Gastrocnemius medialis (tissue), 4 donors: ENCODE measurements at regions not wholly inside any gene's neighbourhood (a gene's known extent, or its start where the extent isn't known, plus 50 kb on each side); places are given as distances from the start of the nearest gene placed in this dataset.

Experiments
- ATAC-seq, 2 donors: fragments of 150-250 bp; one replicate each; pipeline ENCODE4 v1.9.1; 2016
- DNase-seq, 2 donors: peaks; one replicate each; pipeline ENCODE4 v3.0.0-alpha.2; 2019
- H3K27ac ChIP-seq, 4 donors: fragments of 200-600 bp; sonication (generic); 1 replicate in 1 of 4; 2 replicates in 3 of 4; pipeline ENCODE4 v1.5.1; 2016 to 2018; ENCODE audit warnings: mild to moderate bottlenecking in 2 of 4, moderate library complexity in 1 of 4
- H3K27me3 ChIP-seq, 3 donors: fragments of 200-600 bp; sonication (generic) in 2 of 3; 1 replicate in 1 of 3; 2 replicates in 2 of 3; pipeline versions ENCODE4 v1.5.1 to v1.6.0; 2016 to 2019; ENCODE audit warnings: mild to moderate bottlenecking in 1 of 3, moderate library complexity in 1 of 3
- H3K36me3 ChIP-seq, 2 donors: fragments of 200-600 bp; sonication (generic) in 1 of 2; one replicate each; pipeline ENCODE4 v1.5.1; 2017 to 2018
- H3K4me1 ChIP-seq, 2 donors: fragments of 200-600 bp; sonication (generic) in 1 of 2; one replicate each; pipeline ENCODE4 v1.5.1; 2016 to 2017; ENCODE audit warnings: mild to moderate bottlenecking in 2 of 2
- H3K4me3 ChIP-seq, 4 donors: fragments of 200-600 bp; sonication (generic) in 3 of 4; 1 replicate in 1 of 4; 2 replicates in 3 of 4; pipeline ENCODE4 v1.5.1; 2016 to 2019; ENCODE audit warnings: mild to moderate bottlenecking in 2 of 4
- H3K9me3 ChIP-seq, 3 donors: fragments of 200-600 bp; sonication (generic) in 2 of 3; 1 replicate in 1 of 3; 2 replicates in 2 of 3; pipeline ENCODE4 v1.5.1; 2016 to 2019
- POLR2A ChIP-seq, 2 donors: fragments of 450-650 bp; IDR thresholded peaks; one replicate each; pipeline ENCODE4 v1.6.1; 2017; ENCODE audit warnings: antibody characterized with exemption in 2 of 2, mild to moderate bottlenecking in 2 of 2, moderate library complexity in 2 of 2
- in situ Hi-C, 4 donors: fragments of 200-750 bp; cut with MboI; loops; one replicate each; pipeline versions ENCODE4 v1.15.0 to v1.8.0; 2017; ENCODE audit warnings: low sequenced_read_pairs in 4 of 4
- intact Hi-C: fragments of 100-400 bp; cut with DNase I; formaldehyde crosslinking; loops from one replicate; pipeline ENCODE4 v1.15.1; 2023; ENCODE audit warnings: low total_unique reads
- TF ChIP-seq, protein P1 (sequence below), 5 experiments: fragments of 450-650 bp in 3 of 5; fragments of 200-600 bp in 2 of 5; sonication (generic) in 2 of 5; IDR thresholded peaks in 4 of 5; conservative IDR thresholded peaks in 1 of 5; 1 replicate in 4 of 5; 2 replicates in 1 of 5; pipeline ENCODE4 v1.5.1; 2016 to 2019; ENCODE audit warnings: antibody characterized with exemption in 5 of 5, mild to moderate bottlenecking in 3 of 5, moderate library complexity in 3 of 5

DNA sequence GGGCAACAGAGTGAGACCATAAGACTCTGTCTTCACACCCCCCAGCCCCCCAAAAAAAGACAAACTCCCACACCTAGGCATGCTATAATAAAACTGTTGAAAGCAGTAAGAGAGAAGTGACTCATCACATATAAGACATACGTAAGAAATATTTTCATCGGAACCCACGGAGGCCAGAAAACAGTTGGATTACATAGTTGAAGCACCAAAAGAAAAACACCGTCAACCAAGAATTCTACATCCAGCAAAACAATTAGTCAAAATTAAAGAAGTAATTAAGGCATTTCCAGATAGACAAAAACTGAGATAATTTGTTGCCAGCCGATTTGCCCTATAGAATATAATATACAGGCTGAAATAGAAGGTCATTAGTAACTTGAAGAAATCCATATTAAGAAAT, 128.7 kb downstream of the VAPA start:
- H3K9me3 ChIP-seq, result peaks cover 0 to 7% (median 0%) of the 10 kb centered on the region in 3 donors
- ATAC-seq (no peak), DNase-seq (no peak)
- H3K27ac ChIP-seq, result peak overlapping the region in 3 of 4 donors; percentile 30 to 64 (median 53)
- intact Hi-C loops (loop anchor here (10.0 kb wide), 1 partner anchor 262 kb away; no protein-coding TSS in a partner anchor), in situ Hi-C loops (no loop called here)
- no peaks in the 10 kb centered on the region for H3K27me3 ChIP-seq
- no peak overlapping the region for H3K4me3 ChIP-seq
- no peaks in the 10 kb centered on the region for H3K4me1 ChIP-seq
- no peaks in the 10 kb centered on the region for H3K36me3 ChIP-seq
- TF ChIP-seq, protein P1, sequence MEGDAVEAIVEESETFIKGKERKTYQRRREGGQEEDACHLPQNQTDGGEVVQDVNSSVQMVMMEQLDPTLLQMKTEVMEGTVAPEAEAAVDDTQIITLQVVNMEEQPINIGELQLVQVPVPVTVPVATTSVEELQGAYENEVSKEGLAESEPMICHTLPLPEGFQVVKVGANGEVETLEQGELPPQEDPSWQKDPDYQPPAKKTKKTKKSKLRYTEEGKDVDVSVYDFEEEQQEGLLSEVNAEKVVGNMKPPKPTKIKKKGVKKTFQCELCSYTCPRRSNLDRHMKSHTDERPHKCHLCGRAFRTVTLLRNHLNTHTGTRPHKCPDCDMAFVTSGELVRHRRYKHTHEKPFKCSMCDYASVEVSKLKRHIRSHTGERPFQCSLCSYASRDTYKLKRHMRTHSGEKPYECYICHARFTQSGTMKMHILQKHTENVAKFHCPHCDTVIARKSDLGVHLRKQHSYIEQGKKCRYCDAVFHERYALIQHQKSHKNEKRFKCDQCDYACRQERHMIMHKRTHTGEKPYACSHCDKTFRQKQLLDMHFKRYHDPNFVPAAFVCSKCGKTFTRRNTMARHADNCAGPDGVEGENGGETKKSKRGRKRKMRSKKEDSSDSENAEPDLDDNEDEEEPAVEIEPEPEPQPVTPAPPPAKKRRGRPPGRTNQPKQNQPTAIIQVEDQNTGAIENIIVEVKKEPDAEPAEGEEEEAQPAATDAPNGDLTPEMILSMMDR (IDR thresholded peaks at IDR 0.05 in 4 of 5, conservative IDR thresholded peaks at IDR 0.05 in 1 of 5), result no peak
- no peak for TF ChIP-seq POLR2A (IDR thresholded peaks at IDR 0.05)

DNA sequence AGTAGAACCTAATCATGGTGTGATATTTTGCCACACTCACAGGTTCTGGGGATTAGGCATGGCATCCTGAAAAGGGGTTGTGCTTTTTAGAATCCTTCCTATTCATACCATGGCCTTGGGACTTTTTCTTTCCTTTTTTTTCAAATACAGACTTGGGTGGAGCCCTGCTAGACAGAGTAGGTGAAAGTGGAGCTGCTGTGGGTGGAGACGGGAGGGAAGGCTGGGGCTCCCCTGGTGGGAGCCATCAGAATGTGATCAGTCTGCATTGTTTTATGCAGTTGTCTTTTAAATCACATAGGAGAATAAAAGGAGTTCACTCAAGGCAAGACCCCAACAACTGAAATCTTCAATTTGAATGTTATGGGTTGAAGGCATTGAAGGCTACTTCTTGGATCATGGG, 130.2 kb downstream of the VAPA start:
- TF ChIP-seq POLR2A (IDR thresholded peaks at IDR 0.05), result no peak
- TF ChIP-seq, protein P1 (IDR thresholded peaks at IDR 0.05 in 4 of 5, conservative IDR thresholded peaks at IDR 0.05 in 1 of 5), result no peak
- no peak for ATAC-seq
- no peak for DNase-seq
- intact Hi-C loops, result loop anchor here (10.0 kb wide), 1 partner anchor 261 kb away; no protein-coding TSS in a partner anchor
- Histone ChIP-seq H3K9me3 (peaks cover 0 to 7% (median 0%) of the 10 kb centered on the region in 3 donors), H3K36me3 (no peaks in the 10 kb centered on the region), H3K27ac (no peak overlapping the region), H3K4me1 (no peaks in the 10 kb centered on the region), H3K4me3 (no peak overlapping the region), H3K27me3 (peaks cover 0 to 2% (median 0%) of the 10 kb centered on the region in 3 donors)
- in situ Hi-C loops, result no loop called here

DNA sequence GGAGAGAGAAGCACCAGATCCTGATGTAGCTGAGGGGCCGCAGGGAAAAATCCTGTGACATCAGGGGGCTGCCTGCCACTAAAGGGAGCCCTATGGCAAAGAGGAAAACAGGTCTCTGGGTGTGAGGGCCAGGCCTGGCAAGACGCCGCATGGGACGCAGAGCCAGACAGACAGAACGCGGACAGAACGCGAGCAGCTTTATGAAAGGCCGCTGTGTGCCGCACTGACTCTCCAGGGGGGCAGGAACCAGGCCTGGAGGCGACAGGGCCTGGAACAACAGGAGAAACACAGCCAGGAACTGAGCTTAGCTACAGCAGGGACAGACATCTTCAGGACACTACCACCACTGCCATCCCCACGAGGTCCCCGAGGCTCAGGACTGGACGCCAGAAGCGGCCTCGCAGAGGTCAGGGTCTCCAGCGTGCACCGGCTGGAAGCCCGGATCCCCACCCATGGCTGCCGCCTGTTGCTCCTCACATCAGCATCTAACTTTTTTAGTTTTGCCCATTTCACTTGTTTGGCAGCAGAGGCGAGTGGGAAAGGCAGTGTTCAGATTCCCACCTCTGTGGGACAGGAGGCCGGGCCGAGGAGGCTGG, 131.6 kb downstream of the VAPA start:
- H3K4me3 ChIP-seq, result no peak overlapping the region
- H3K27me3 ChIP-seq, result peaks cover 0 to 2% (median 0%) of the 10 kb centered on the region in 3 donors
- no peaks in the 10 kb centered on the region for H3K4me1 ChIP-seq
- intact Hi-C loops, result loop anchor here (10.0 kb wide), 1 partner anchor 259 kb away; no protein-coding TSS in a partner anchor
- H3K9me3 ChIP-seq, result peaks cover 0 to 7% (median 0%) of the 10 kb centered on the region in 3 donors
- in situ Hi-C loops, result no loop called here
- H3K27ac ChIP-seq, result no peak overlapping the region
- no peaks in the 10 kb centered on the region for H3K36me3 ChIP-seq
- no peak for ATAC-seq
- no peak for DNase-seq
- no peak for TF ChIP-seq POLR2A (IDR thresholded peaks at IDR 0.05)
- TF ChIP-seq, protein P1 (IDR thresholded peaks at IDR 0.05 in 4 of 5, conservative IDR thresholded peaks at IDR 0.05 in 1 of 5), result no peak

DNA sequence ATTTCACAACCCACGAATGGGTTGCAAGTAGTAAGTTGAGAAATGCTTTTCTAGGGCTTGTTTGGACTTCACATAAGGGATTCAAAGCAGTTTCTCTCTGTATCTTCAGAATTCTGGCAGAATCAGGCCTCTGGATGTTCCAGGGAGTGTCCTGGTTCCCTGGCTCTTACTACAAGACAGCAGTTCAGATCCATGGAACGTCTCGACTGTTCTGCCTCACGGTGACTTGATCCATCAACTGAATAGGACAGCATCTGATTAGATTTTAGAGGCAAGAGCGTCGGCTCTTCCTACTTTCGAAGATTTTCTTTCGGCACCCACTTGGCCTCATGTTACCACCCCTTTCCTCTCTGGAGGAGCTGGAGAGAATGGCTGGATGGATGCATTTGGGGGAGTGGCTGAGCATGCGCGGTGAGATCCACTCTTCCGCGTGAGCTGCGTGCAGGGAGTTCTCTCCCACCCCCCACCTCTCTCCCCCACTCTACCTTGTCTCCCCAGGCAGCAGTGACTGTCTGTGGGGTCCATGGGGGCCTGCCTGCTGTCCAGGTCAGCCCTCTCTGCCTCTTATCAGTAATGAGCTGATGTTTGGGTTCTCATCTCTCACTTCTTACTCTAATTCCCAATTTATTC, 132.5 kb downstream of the VAPA start:
- TF ChIP-seq, protein P1 (IDR thresholded peaks at IDR 0.05 in 4 of 5, conservative IDR thresholded peaks at IDR 0.05 in 1 of 5), result no peak
- no peak for TF ChIP-seq POLR2A (IDR thresholded peaks at IDR 0.05)
- Histone ChIP-seq H3K4me3 (no peak overlapping the region), H3K27ac (peak overlapping the region in 1 of 4 donors; percentile 40), H3K27me3 (peaks cover 0 to 2% (median 0%) of the 10 kb centered on the region in 3 donors), H3K36me3 (no peaks in the 10 kb centered on the region), H3K4me1 (no peaks in the 10 kb centered on the region), H3K9me3 (peaks cover 0 to 7% (median 0%) of the 10 kb centered on the region in 3 donors)
- ATAC-seq (peak in 1 of 2 donors; percentile 16), DNase-seq (no peak)
- in situ Hi-C loops (no loop called here), intact Hi-C loops (loop anchor here (10.0 kb wide), 1 partner anchor 259 kb away; no protein-coding TSS in a partner anchor)
